ENCODE measurements at regions not wholly inside any gene's neighbourhood (a gene's known extent, or its start where the extent isn't known, plus 50 kb on each side); places are given as distances from the start of the nearest gene placed in this dataset.

DNA sequence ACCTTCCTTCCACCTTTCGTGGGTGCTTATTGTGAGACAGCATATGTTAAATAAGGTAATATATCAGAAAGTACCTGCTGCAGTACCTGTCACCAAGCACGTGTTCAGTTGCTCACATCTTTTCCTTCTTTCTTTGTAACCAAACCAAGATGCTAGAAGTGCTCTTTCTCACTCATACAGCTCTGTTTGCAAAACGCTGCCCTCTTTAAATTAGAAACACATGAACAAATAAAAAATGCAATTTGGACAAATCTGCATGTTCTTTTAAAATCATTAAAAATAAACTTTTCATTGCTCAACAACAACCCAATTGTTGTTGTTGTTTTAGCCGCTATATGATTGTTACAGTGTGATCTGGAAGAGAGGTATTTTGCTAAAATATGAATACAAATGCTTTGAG, 193.5 kb upstream of the ZBTB20 start:
- no peaks in the 10 kb centered on the region for H4K20me1 ChIP-seq (ENCODE audit: insufficient read depth)
- H3K27ac ChIP-seq: no peak overlapping the region
- no peak overlapping the region for H3K9ac ChIP-seq
- TF ChIP-seq, protein P1, sequence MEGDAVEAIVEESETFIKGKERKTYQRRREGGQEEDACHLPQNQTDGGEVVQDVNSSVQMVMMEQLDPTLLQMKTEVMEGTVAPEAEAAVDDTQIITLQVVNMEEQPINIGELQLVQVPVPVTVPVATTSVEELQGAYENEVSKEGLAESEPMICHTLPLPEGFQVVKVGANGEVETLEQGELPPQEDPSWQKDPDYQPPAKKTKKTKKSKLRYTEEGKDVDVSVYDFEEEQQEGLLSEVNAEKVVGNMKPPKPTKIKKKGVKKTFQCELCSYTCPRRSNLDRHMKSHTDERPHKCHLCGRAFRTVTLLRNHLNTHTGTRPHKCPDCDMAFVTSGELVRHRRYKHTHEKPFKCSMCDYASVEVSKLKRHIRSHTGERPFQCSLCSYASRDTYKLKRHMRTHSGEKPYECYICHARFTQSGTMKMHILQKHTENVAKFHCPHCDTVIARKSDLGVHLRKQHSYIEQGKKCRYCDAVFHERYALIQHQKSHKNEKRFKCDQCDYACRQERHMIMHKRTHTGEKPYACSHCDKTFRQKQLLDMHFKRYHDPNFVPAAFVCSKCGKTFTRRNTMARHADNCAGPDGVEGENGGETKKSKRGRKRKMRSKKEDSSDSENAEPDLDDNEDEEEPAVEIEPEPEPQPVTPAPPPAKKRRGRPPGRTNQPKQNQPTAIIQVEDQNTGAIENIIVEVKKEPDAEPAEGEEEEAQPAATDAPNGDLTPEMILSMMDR (conservative IDR thresholded peaks at IDR 0.05; ENCODE audit: low read depth, low read length): no peak
- H3K4me1 ChIP-seq (ENCODE audit: low read depth, poor library complexity, severe bottlenecking): no peaks in the 10 kb centered on the region
- no peak overlapping the region for H2AFZ ChIP-seq (ENCODE audit: low read depth)
- H3K4me3 ChIP-seq (IDR thresholded peaks at IDR 0.05; ENCODE audit: insufficient read depth, low read depth, low read length): no peak overlapping the region
- no peaks in the 10 kb centered on the region for H3K27me3 ChIP-seq (ENCODE audit: insufficient read depth, low read depth)
- H3K4me2 ChIP-seq: no peak overlapping the region
- no peaks in the 10 kb centered on the region for H3K79me2 ChIP-seq (ENCODE audit: insufficient read depth, low read depth)
- no peaks in the 10 kb centered on the region for H3K36me3 ChIP-seq (ENCODE audit: insufficient read depth)

DNA sequence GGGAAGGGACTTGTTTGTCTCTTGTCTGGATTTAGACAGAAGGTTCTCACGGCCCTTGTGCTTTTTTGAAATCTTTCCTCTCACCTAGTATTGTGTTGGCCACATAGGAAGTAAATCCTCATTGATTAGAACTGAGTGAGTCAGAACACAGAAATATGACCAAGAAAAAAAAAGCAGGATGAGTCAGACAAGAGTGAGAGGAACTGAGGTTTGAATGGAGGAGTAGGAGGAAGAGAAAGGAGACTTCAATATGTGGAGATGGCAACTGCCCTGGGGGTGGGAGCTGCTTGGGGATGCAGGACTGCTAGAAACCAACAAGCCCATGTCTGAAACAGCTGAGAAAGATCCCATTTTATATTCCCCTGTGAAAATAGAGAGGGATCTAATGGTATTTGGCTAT, 194.1 kb upstream of the ZBTB20 start:
- H3K4me3 ChIP-seq (IDR thresholded peaks at IDR 0.05; ENCODE audit: insufficient read depth, low read depth, low read length): no peak overlapping the region
- H2AFZ ChIP-seq (ENCODE audit: low read depth): no peak overlapping the region
- H3K27ac ChIP-seq: no peak overlapping the region
- no peaks in the 10 kb centered on the region for H3K79me2 ChIP-seq (ENCODE audit: insufficient read depth, low read depth)
- no peaks in the 10 kb centered on the region for H4K20me1 ChIP-seq (ENCODE audit: insufficient read depth)
- no peak overlapping the region for H3K9ac ChIP-seq
- H3K4me2 ChIP-seq: no peak overlapping the region
- no peaks in the 10 kb centered on the region for H3K4me1 ChIP-seq (ENCODE audit: low read depth, poor library complexity, severe bottlenecking)
- H3K27me3 ChIP-seq (ENCODE audit: insufficient read depth, low read depth): no peaks in the 10 kb centered on the region
- TF ChIP-seq, protein P1 (conservative IDR thresholded peaks at IDR 0.05; ENCODE audit: low read depth, low read length): no peak
- H3K36me3 ChIP-seq (ENCODE audit: insufficient read depth): no peaks in the 10 kb centered on the region

DNA sequence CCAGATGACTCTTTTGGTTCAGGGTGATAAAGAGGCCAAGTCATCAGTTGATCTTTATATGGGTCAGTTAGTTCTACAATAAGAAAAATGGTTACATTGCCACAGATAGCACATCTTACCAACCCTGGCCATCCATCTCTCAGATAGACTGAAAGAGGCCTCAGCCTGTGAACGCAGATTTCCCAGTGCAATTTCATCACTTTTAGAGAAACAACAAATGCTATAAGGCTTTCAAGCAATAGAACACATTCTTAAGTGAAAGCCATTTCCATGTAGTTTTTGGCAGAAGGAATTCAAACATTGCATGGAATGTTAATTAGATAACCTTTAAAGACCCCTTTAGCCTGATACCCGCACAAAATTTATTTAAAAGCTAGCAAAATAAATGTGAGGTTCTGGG, 200.6 kb upstream of the ZBTB20 start:
- TF ChIP-seq, protein P1 (conservative IDR thresholded peaks at IDR 0.05; ENCODE audit: low read depth, low read length): no peak
- Histone ChIP-seq H2AFZ (ENCODE audit: low read depth) (no peak overlapping the region), H4K20me1 (ENCODE audit: insufficient read depth) (no peaks in the 10 kb centered on the region), H3K4me2 (no peak overlapping the region), H3K4me1 (ENCODE audit: low read depth, poor library complexity, severe bottlenecking) (no peaks in the 10 kb centered on the region), H3K27me3 (ENCODE audit: insufficient read depth, low read depth) (no peaks in the 10 kb centered on the region), H3K36me3 (ENCODE audit: insufficient read depth) (no peaks in the 10 kb centered on the region), H3K79me2 (ENCODE audit: insufficient read depth, low read depth) (no peaks in the 10 kb centered on the region), H3K9ac (no peak overlapping the region), H3K4me3 (IDR thresholded peaks at IDR 0.05; ENCODE audit: insufficient read depth, low read depth, low read length) (no peak overlapping the region), H3K27ac (no peak overlapping the region)

DNA sequence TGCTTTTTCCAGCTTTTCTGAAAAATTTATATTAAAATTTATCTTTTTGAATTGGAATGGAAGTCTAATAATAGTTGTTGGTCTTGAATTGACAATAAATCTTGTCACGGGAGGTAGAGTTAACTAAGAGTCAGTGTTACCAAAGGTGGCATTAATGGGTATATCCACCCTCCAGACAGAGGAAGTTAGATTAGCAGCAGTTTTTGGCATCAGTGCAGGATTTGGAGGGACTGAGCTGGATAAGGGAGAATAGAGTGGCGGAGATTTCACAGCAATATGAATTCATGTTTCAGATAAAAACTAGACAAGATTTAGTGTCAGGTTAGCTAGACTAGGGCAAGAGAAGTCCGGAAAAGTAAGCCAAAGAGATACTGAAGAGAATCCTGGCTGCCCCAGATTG, 201.3 kb upstream of the ZBTB20 start:
- Histone ChIP-seq H3K9ac (no peak overlapping the region), H3K27ac (no peak overlapping the region), H4K20me1 (ENCODE audit: insufficient read depth) (no peaks in the 10 kb centered on the region), H3K79me2 (ENCODE audit: insufficient read depth, low read depth) (no peaks in the 10 kb centered on the region), H2AFZ (ENCODE audit: low read depth) (no peak overlapping the region), H3K36me3 (ENCODE audit: insufficient read depth) (no peaks in the 10 kb centered on the region), H3K4me1 (ENCODE audit: low read depth, poor library complexity, severe bottlenecking) (no peaks in the 10 kb centered on the region), H3K4me2 (no peak overlapping the region), H3K27me3 (ENCODE audit: insufficient read depth, low read depth) (no peaks in the 10 kb centered on the region), H3K4me3 (IDR thresholded peaks at IDR 0.05; ENCODE audit: insufficient read depth, low read depth, low read length) (no peak overlapping the region)
- TF ChIP-seq, protein P1 (conservative IDR thresholded peaks at IDR 0.05; ENCODE audit: low read depth, low read length): no peak
